ELR (cell line): ENCODE measurements at regions not wholly inside any gene's neighbourhood (a gene's known extent, or its start where the extent isn't known, plus 50 kb on each side); places are given as distances from the start of the nearest gene placed in this dataset.
"Not testable (repeated sequence)": the region's sequence is repeated elsewhere in the genome, so short reads cannot be mapped to it uniquely, and the experiment has no call there.

Experiments used
- DNase-seq: peaks from one replicate; pipeline ENCODE4 v3.0.0-alpha.2; 2015; ENCODE audit warnings: low read depth

DNA sequence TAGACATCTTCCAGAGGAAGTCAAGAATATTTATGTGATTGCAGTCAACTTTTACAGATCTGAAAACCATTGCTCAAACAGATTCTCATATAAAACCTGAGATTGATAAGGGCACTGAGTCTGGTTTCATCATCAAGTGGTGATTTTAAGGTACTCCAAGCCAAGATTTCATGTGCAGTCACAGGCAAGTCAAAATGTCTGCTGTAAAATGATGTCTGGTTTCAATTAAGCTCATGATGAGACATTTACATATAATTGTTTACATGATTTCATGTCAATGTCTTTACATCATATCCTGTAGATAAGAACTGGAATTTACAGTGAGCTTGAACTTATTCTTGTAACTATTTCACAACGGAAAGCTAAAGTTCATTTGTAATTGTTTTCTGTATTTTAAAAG lies 1215.5 kb downstream of the ROBO2 start:
- DNase-seq: peak; percentile 37

DNA sequence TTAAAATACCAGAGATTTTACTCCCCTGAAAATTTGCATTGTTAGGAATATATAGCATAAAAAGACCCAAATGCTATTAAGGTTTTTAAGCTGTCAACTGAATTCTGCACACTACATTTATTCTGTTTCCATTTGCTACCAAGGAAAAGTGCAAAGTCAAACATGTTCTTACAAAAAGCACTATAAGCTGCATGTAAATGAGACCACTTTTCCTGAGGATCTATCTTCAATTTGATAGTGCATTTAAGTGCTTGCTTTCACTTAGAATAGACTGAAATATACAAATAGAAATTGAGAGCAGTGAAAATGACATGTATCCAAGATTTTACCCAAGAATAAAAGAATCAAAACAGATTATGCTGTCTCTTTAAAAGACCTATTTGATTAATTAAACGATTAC lies 1216.2 kb downstream of the ROBO2 start:
- DNase-seq: no peak

DNA sequence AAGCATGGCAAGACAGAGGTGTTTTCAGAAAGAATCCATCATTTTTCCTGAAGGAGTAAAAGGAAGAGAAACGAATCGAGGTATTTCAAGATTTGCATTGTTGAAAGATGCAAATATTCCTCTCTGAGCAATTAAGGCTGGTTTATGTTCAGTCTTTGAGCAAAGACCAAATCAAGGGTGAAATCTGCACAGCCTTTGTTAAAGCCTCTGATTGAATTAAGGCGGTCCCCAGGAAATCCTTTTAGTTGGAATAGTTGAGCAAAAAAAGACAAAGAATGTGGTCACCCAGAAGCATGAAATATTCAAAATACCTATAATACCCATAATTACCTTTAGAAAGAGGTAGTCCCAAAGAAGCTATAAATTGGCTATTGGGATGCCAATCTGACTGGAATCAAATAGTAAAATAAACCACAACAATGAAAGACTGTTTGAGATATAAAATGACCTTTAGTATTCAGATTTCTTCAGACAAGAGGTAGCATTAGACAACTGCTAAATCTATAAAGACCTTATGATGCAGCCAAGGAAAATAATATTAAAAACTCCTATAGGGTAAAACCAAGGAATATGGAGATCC lies 1218.1 kb downstream of the ROBO2 start:
- no peak for DNase-seq

DNA sequence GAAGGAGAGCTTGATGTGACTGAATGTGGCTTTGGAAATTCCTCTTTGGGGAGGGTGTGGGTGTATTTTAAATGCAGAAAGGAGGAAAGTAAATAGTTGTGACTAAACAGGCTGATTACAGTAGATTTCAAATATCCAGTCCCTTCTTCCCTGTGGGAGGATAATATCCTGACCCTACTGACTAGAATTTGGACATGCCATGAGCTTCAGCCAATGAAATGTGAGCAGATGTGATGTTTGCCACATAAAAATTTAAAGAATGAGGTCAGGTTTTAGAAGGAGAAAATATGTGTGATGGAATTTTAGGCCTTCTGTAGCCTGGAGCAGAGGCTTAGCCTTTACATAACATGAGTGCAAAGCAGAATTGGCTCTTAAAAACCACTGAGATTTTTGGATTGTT lies 1218.9 kb downstream of the ROBO2 start:
- no peak for DNase-seq

DNA sequence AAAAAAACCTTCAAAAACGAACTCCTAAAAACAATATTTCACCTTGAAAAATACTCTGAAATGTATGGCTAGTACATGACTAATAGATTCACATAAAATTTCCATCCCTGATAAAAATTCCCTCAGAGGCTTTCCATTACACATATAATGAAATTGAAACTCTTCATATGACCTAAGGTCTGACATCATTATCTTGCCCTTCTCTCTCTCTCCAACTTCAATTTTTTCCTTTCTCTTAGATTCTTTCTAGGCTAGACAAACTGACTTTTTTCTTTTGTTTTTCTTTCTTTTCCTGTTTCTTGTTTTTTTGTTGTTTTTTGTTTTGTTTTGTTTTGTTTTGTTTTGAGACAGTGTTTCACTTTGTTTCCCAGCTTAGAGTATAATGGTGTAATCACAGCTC lies 1220.5 kb downstream of the ROBO2 start:
- no peak for DNase-seq

DNA sequence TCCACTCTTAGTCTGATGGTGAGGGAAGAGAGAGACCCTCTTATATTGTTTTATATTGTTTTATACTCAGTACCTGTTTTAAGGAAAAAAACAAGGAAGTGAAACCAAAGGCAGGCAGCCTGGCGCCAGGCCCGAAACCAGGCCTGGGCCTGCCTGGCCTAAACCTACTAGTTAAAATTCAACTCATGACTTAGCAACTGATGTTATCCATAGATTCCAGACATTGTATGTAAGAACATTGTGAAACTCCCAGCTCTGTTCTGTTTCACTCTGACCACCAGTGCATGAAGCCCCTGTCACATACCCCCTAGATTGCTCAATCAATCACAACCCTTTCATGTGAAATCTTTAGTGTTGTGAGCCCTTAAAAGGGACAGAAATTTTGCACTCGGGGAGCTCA lies 1226.7 kb downstream of the ROBO2 start:
- DNase-seq: not testable (repeated sequence)

DNA sequence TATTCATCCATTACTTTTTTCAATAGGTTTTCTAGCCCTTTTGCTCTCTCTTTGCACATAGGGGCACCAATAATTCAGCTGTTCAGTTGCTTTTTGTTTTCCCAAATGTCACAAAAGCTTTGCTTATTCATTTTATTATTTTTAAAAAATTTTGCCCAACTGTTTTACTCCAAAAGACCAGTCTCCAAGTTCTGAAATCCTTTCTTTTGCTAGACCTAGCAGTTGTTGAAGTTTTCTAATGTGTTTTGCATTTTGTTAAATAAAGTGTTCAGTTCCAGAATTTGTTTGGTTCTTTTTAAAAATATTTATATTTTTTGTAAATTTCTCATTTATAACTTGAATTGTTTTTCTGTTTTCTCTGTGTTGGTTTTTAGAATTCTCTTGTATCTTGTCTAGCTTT lies 1227.3 kb downstream of the ROBO2 start:
- no peak for DNase-seq

DNA sequence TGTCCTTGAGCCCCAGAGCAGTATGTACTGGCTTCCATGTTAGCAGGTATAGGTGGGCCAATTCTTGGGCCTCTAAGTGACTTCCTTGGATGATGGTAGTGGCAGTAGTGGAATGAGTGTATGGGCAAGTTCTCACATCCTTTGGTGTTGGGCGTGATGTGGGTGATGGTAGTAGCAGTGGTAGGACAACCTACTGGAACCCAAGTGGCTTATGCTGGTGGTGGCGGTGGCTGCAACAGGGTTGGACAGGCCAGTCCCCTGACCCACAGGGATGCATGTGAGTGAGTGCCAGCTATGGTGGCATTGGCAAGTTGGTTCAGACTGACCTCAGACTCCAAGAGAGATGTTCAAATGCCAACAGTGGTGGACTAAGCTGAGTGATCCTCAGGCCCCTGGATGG lies 1228.2 kb downstream of the ROBO2 start:
- DNase-seq: no peak

DNA sequence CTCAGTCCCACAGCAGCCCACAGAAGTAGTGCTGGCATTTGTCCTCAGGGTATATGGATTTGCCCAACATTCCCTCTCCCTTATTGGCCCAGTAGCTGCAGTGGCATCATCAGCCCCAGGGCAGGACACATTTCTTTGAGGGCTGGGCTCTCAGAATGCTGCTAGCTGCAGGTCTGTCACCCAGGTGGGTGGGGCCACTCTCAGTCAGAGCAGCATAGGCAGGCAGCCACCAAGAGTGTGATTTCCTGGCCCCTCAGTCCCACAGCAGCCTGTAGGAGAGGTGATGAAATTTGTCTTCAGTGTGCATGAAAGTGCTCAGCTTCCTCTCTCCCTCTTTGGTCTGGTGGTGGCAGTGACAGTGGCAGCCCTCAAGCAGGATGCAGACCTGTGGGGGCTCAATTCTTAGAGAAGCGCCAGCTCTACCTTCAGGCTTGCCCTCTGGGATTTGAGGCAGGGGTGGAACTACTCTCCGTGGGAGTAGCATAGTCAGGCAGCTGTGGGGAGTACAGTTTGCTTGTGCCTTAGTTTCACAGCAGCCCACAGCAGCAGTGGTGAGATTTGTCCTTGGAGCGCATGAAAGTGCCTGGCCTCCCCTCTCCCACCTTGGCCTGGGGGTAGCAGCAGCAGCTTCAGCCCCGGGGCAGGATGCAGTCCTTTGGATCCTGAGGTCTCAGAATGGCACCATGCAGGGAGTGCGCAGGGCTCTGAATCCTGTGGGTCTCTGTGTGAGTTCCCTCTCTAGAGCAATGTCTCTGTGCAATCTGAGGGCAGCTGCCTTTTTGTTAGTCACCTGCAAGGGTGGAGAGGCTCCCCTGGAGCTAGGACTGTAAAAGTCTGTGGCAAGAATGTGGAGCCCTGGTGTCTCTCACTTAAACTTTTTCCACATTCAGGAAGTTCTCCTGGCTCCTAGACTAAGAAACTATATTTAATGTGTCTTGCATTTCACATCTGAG lies 1229.1 kb downstream of the ROBO2 start:
- no peak for DNase-seq

DNA sequence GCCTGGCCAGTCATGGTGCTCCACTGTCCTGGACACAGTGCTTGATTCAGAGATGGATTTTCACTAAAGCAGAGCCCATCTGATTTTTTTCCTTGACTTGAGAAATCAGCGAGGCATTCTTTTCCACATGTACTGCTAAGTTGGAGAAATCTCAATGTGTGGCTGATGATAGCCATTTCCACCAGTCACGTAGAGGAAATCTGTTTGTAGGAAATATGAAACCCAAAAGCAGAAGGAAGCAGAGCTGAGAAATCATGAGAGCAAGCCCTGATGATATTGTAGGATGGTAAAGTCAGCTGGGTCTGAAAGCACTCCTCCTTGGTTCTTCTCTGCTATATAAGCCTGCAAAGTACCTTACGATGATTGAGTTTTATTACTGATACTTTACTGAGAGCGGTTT lies 1233.4 kb downstream of the ROBO2 start:
- DNase-seq: no peak

DNA sequence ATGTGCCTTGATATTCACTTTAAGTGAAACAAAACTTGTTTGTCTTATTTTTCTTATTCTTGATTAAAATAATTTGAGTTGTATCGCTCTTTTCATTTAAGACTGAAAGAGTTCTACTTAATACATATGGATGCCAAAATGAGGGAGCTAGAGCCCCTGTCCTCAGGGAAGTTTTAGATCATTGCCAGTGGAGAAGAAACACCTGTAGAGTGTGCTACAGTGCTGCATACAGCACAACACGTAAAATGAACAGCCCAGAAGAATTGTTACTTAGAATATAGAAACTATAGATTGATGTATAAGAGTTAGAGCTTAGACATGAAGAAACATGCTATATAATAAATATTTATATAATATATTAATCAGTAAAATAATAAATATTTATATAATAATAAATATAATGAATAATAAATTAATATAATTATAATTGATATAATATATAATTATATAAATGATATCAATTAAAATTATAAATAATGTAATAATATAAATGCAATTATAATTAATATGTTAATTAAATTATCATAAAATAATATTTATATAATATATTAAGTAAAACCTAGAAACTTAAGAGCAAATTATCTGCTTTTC lies 1234.7 kb downstream of the ROBO2 start:
- DNase-seq: no peak

DNA sequence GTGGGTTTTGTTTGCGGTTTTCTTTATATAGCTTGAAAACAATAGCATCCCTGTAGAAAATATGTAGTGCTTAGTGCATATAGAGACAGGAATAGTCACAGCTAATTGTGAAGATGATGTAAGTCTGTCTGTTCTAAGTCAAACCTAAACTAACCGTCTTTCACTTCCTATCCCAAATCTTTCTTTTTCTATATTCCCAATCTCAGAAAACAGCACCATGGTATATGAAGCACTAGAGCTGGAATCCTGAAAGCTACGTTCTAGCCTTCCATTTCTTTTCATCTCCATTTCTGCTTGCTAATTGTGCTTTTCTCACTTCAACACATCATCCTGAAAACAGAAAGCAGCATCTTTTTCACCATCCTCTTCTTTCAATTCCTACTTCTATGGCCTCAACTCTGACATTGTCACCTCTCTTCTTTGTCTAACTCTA lies 1235.5 kb downstream of the ROBO2 start:
- DNase-seq: no peak

DNA sequence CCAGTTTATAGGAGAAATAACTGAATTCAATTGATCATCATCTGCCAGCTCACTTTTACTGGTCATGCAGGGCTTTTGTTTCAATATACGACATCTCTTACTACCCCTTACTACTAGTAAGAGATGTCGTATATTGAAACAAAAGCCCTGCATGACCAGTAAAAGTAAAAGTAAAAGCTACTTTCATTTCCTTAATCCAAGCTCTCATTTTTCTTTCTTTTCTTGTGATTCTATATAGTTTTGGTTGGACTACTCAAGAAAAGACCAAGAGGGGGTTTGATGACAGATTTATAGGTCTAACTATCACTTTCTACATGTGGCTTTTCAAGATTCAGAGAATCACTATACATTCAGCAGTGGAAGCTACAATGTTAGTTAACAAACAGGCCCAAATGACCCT lies 1237.3 kb downstream of the ROBO2 start:
- DNase-seq: no peak

DNA sequence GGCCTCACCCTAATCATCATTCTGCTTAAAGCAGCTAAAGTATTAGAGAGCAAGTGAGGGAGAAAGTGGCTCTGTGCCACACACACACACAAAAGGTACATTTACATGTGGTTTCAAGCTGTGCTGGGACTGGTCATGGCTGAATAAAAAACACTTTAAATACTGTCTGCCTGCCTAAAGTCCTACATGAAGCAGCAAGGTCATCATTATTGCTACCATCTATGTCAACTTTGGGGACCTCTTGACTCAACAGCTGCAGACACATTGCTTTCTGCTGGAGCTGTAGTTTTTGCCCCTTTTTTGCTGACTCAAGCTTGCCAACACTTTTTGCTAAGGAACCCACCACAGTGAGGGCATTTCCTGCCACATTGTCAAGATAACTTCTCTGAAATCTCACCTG lies 1237.9 kb downstream of the ROBO2 start:
- DNase-seq: no peak

DNA sequence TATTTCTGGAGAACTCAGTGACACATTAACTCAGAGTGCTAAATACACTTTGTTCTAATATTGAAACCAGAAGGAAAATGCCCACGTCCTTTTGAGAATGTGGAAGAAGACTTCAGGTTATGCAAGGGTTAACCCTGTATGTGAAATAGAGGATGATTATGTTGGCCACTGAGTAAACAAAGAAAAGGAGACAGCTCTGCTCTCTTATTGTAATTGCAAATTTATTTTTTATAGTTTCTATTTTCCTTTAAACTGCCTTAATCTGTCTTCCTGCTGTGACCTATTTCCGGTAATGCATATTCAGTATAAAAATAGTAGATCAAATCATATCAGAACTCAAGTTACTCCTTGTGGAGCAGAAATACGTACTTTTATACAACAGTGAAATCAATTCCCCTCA lies 1239.2 kb downstream of the ROBO2 start:
- no peak for DNase-seq

DNA sequence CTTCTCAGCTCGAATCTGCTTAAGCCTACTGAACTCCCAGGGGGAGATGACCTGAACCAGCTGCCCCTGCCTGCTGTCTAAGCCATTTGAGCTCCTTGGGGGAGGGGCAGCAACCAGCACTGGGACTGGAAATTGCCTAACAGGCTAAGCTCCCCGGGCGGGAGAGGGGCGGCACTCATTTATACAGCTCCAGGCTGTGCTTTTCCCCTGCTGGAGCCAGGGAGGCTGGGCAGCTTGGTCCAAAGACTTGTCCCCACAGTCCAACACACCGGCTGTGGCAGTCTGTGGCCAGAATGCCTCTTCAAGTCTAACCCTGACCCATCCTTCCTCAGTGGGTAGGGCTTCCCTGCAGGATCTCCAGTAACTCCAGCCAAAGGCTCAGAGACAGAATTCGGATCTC lies 1241.5 kb downstream of the ROBO2 start:
- no peak for DNase-seq

DNA sequence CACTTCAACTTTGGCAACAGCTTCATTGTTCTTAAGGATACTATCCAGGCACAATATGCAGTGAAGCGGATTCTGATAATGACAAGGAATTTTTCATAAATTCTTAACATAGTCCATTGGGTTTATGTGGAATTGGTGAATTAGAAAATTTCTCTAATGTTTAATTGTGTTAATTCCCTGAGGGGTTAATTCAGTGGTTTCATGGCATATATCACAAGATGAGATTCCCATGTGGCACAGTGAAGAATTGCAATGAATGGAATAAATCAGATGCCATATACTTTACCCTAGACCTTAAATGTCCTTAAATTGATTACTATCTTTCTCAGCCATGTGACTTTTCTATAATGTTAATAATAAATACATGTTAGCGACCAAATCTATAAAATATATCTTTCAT lies 1244.1 kb downstream of the ROBO2 start:
- no peak for DNase-seq

DNA sequence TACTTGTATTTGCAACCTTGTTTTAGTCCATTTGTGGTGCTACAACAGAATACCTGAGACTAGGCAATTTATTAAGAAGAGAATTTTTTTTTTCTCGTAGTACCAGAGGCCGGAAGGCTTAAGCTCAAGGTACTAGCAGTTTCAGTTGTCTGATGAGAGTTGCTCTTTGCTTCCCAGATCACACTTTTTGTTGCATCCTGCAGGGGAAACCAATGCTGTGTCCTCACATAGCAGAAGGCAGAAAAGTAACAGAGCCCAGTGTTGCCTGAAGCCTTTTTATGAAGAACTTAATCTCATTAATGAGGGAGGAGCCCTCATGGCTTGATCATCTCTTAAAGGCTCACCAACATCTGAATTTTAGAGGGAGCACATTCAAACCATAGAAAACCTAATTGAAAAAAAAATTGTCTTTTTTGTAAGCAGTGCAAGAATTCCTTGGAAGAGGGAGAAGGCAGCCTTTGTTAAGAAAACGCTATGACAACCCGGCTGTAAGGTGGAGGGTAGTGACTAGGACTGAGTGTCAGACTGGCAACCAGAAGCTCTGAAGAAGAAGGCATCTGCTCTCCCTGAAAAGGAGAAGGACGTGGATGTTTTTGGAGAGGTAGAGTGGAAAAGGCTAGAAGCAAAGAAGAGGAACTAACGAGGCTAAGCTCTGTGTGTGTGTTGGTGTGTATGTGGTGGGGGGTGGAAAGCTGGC lies 1245.3 kb downstream of the ROBO2 start:
- DNase-seq: no peak

DNA sequence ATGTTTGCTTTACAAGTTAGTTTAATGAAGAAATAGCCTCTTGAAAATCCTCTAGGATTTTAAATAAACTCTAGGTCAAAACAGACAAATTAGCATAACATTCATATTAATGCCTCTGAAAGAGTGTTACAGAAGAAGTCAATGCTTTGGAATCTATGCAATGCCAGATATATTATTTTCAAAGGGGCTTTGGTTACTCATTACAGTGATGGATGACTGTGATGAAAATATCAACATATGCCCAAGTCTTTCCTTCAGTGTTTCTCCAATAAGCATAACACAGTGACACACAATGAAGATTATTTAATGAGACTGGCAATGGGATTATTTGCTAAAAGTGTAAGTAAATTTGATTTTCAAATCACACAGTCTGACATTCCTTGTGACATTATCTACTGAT lies 1247.2 kb downstream of the ROBO2 start:
- DNase-seq: no peak

DNA sequence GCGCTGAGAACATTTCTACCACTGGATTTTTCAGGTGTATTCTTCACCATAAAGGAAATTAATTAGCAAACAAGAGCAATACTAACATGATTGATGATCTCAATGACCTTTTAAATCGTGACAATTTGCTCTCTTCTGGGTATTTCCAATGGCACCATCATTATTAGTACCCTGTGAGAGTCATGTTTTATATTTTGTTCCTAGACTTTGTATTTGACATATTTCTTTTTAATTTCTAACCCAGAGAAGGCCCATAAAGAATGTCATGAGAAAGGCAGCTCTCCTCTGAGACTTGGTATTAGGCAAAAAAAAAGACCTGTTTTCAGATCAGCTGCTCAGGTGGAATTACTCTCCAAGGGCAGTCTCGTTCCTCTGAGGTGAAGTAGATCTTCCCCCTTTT lies 1253.4 kb downstream of the ROBO2 start:
- no peak for DNase-seq

DNA sequence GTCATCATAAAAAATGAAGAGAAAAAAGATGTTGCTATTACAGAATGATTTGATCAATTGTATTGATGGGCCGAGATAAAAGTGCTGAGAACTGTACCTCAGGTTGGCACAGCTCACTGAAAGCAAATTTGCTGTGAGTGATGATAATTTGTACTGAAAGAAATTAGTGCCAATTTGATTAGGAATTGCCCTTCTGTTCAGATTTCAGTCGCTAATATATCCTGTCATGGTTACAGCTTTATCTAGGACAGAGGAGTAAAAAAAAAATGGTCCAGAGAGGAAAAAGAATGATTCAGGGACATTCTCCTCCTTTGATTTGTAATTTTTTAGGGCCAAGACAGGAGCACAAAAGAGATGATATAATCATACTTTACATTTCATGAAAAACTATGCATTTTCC lies 1264.2 kb downstream of the ROBO2 start:
- DNase-seq: no peak

DNA sequence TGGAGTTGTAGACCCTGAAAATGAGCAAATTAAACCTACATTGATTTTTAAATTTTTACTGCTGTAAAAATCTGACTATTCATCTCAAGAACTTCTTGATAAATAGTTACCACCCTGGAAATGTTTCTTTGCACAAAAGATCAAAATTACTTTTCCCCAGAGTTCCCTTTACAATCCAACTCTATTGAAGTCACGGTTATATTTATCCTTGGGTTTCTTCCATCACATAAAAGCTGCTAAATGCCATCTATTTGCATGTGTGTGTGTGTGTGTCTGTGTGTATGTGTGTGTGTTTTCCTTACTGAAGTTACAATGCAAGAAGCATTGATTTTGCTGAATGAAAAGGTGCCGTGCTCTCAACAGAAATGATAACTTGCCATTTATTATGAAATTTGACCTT lies 1273.0 kb downstream of the ROBO2 start:
- no peak for DNase-seq

DNA sequence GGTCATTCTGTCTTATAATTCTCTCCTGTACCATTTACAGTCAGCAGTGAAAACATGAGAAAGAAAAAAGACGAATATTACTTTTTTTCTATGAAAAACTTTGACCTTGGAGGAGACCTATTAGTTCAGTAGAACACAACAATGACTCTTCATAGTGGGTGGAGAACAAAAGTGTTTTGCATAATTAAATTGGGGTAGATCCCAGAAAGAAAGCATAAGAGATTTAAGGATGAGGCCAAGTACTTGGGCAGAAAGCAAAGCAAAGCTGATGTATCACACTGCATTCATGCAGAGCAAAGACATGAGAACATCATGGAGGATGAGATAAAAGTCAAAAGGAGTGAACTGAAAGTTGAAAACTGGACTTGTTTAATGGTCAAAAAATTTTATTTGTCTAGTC lies 1273.4 kb downstream of the ROBO2 start:
- no peak for DNase-seq
